ENCODE measurements at regions not wholly inside any gene's neighbourhood (a gene's known extent, or its start where the extent isn't known, plus 50 kb on each side); places are given as distances from the start of the nearest gene placed in this dataset.

DNA sequence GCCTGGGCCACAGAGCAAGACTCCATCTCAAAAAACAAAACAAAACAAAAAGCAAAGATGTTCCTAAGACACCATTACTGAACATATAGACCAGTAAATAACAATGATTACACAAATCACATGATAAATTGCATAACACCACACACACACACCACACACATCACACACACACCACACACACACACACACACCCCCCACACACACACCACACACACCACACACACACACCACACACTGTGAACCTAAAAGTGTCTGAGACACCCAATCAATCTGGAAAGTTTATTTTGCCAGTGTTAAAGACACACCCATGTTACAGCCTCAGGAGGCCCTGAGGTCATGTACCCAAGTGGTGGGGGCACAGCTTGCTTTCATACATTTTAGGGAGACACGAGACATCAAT, 62.6 kb upstream of the ASAP2 start:
- Histone ChIP-seq H4K20me1 (ENCODE audit: insufficient read depth, low read length, poor library complexity, severe bottlenecking) (no peaks in the 10 kb centered on the region), H3K4me1 (ENCODE audit: insufficient read depth, low read length, poor library complexity, severe bottlenecking) (peaks cover 5% of the 10 kb centered on the region)

DNA sequence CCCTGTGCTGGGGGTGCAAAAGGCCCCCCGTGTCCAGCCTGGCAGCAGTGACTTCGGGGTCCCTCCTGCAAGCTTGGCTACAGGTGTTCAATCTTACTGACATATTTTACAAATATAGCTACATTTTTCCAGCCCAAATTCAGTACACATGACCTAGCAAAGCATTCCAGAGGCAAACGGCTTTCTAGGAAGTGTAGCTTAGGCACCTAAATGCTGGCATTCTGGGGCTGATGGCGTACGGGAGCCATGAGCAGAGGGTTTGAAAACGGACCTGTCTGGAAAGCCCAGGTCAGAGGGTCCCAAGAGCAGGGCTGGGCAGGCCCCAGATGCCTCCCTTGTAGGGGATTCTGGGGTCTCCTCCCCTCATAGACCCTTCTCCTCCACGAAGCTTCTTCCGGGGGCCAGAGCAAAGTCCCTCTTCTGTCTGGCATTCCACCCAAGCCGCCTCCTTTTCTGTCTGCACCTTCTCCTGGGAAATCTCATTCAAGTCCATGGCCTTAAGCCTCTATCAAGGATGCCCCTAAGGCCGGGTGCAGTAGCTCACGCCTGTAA, 63.3 kb upstream of the ASAP2 start:
- H3K9ac ChIP-seq (ENCODE audit: low read depth, low read length, poor library complexity, severe bottlenecking): no peak overlapping the region
- peaks cover 5% of the 10 kb centered on the region for H3K4me1 ChIP-seq (ENCODE audit: insufficient read depth, low read length, poor library complexity, severe bottlenecking)
- TF ChIP-seq, protein P1, sequence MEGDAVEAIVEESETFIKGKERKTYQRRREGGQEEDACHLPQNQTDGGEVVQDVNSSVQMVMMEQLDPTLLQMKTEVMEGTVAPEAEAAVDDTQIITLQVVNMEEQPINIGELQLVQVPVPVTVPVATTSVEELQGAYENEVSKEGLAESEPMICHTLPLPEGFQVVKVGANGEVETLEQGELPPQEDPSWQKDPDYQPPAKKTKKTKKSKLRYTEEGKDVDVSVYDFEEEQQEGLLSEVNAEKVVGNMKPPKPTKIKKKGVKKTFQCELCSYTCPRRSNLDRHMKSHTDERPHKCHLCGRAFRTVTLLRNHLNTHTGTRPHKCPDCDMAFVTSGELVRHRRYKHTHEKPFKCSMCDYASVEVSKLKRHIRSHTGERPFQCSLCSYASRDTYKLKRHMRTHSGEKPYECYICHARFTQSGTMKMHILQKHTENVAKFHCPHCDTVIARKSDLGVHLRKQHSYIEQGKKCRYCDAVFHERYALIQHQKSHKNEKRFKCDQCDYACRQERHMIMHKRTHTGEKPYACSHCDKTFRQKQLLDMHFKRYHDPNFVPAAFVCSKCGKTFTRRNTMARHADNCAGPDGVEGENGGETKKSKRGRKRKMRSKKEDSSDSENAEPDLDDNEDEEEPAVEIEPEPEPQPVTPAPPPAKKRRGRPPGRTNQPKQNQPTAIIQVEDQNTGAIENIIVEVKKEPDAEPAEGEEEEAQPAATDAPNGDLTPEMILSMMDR (conservative IDR thresholded peaks at IDR 0.05; ENCODE audit: low read length): no peak
- TF ChIP-seq EZH2phosphoT487 (IDR thresholded peaks at IDR 0.05; ENCODE audit: borderline replicate concordance): no peak
- H3F3A ChIP-seq (ENCODE audit: low read depth): no peaks in the 10 kb centered on the region
- H3K4me3 ChIP-seq (ENCODE audit: low read length, poor library complexity, severe bottlenecking): peak overlapping the region; percentile 44
- no peaks in the 10 kb centered on the region for H3K9me3 ChIP-seq (ENCODE audit: insufficient read depth, low read depth, low read length)
- H2AFZ ChIP-seq (ENCODE audit: low read length): peak overlapping the region; percentile 77
- H3K4me2 ChIP-seq (ENCODE audit: low read depth, low read length, poor library complexity, severe bottlenecking): peak overlapping the region; percentile 70
- no peaks in the 10 kb centered on the region for H3K9me2 ChIP-seq (replicated peaks; ENCODE audit: low read depth, low read length)
- H3K79me2 ChIP-seq (ENCODE audit: insufficient read depth, low read length): no peaks in the 10 kb centered on the region
- H3K27me3 ChIP-seq (ENCODE audit: insufficient read depth, low read length, poor library complexity, severe bottlenecking): no peaks in the 10 kb centered on the region
- H4K20me1 ChIP-seq (ENCODE audit: insufficient read depth, low read length, poor library complexity, severe bottlenecking): no peaks in the 10 kb centered on the region
- no peaks in the 10 kb centered on the region for H3K36me3 ChIP-seq (ENCODE audit: insufficient read depth, low read length)

More for the DNA sequence above, 62.6 kb upstream of the ASAP2 start:
- H3K79me2 ChIP-seq (ENCODE audit: insufficient read depth, low read length): no peaks in the 10 kb centered on the region
- no peak overlapping the region for H3K4me2 ChIP-seq (ENCODE audit: low read depth, low read length, poor library complexity, severe bottlenecking)
- no peaks in the 10 kb centered on the region for H3K36me3 ChIP-seq (ENCODE audit: insufficient read depth, low read length)
- TF ChIP-seq, protein P1 (conservative IDR thresholded peaks at IDR 0.05; ENCODE audit: low read length): no peak
- no peak for TF ChIP-seq EZH2phosphoT487 (IDR thresholded peaks at IDR 0.05; ENCODE audit: borderline replicate concordance)
- no peak overlapping the region for H3K4me3 ChIP-seq (ENCODE audit: low read length, poor library complexity, severe bottlenecking)
- H2AFZ ChIP-seq (ENCODE audit: low read length): no peak overlapping the region
- no peaks in the 10 kb centered on the region for H3K27me3 ChIP-seq (ENCODE audit: insufficient read depth, low read length, poor library complexity, severe bottlenecking)
- H3K9ac ChIP-seq (ENCODE audit: low read depth, low read length, poor library complexity, severe bottlenecking): no peak overlapping the region
- H3F3A ChIP-seq (ENCODE audit: low read depth): no peaks in the 10 kb centered on the region
- H3K9me3 ChIP-seq (ENCODE audit: insufficient read depth, low read depth, low read length): no peaks in the 10 kb centered on the region
- no peaks in the 10 kb centered on the region for H3K9me2 ChIP-seq (replicated peaks; ENCODE audit: low read depth, low read length)

DNA sequence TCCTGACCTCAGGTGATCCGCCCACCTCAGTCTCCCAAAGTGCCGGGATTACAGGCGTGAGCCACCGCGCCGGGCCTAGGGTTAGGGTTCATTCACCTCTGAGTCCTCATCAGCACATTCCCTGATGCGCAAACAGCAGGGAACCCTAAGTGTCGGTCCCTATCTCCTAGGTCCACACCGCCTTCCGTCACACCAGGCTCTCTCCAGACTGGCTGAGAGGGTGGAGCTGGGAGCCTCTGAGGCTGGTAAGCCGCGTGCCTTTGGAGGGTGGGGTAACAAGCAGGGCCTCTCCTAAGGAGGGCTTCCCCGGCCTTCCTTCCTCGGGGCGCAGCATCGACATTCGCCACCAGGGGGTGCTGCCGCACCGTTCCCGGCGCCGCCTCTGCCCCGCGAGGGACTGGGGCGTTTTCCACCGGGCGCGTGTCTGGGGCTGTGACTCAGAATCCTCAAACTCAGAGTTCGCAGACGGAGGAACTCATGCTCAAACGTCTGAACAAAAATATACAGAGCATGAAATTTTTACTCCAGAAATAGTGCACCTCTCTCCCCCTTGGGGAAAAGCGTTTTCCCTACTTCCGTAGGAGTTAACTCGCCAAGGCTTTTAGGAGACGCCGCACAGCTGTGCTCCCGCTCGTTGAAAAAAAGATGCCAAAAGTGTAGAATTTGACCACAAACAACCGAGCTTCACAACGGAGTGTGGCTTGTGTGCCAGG, 63.9 kb upstream of the ASAP2 start:
- Histone ChIP-seq H3K79me2 (ENCODE audit: insufficient read depth, low read length) (no peaks in the 10 kb centered on the region), H3K4me1 (ENCODE audit: insufficient read depth, low read length, poor library complexity, severe bottlenecking) (peaks cover 5% of the 10 kb centered on the region), H3K4me2 (ENCODE audit: low read depth, low read length, poor library complexity, severe bottlenecking) (peak overlapping the region; percentile 70), H3K9me3 (ENCODE audit: insufficient read depth, low read depth, low read length) (no peaks in the 10 kb centered on the region), H3K4me3 (ENCODE audit: low read length, poor library complexity, severe bottlenecking) (peak overlapping the region; percentile 44), H3K27me3 (ENCODE audit: insufficient read depth, low read length, poor library complexity, severe bottlenecking) (no peaks in the 10 kb centered on the region), H3K36me3 (ENCODE audit: insufficient read depth, low read length) (no peaks in the 10 kb centered on the region), H3K9me2 (replicated peaks; ENCODE audit: low read depth, low read length) (no peaks in the 10 kb centered on the region), H2AFZ (ENCODE audit: low read length) (peak overlapping the region; percentile 77), H4K20me1 (ENCODE audit: insufficient read depth, low read length, poor library complexity, severe bottlenecking) (no peaks in the 10 kb centered on the region), H3F3A (ENCODE audit: low read depth) (no peaks in the 10 kb centered on the region), H3K9ac (ENCODE audit: low read depth, low read length, poor library complexity, severe bottlenecking) (no peak overlapping the region)
- TF ChIP-seq, protein P1 (conservative IDR thresholded peaks at IDR 0.05; ENCODE audit: low read length): peak; percentile 94
- TF ChIP-seq EZH2phosphoT487 (IDR thresholded peaks at IDR 0.05; ENCODE audit: borderline replicate concordance): no peak
